Transverse colon (tissue), 4 donors: ENCODE measurements at regions not wholly inside any gene's neighbourhood (a gene's known extent, or its start where the extent isn't known, plus 50 kb on each side); places are given as distances from the start of the nearest gene placed in this dataset.
"Not testable (repeated sequence)": the region's sequence is repeated elsewhere in the genome, so short reads cannot be mapped to it uniquely, and the experiment has no call there.

ENCODE experiments used
- DNase-seq: peaks from one replicate; pipeline ENCODE4 v3.0.0-alpha.2; 2019
- H3K27ac ChIP-seq, 4 donors: fragments of 200-600 bp; sonication (generic); 2 replicates each; pipeline ENCODE4 v1.5.1; 2016 to 2018; ENCODE audit warnings: inconsistent platforms in 4 of 4
- H3K27me3 ChIP-seq: fragments of 200-600 bp; sonication (generic); 2 replicates; pipeline ENCODE4 v1.5.1; 2017; ENCODE audit warnings: inconsistent platforms
- H3K36me3 ChIP-seq, 4 donors: fragments of 200-600 bp; sonication (generic); 2 replicates each; pipeline ENCODE4 v1.5.1; 2017 to 2019; ENCODE audit warnings: inconsistent platforms in 4 of 4
- H3K4me1 ChIP-seq, 4 donors: fragments of 200-600 bp; sonication (generic); 2 replicates each; pipeline ENCODE4 v1.5.1; 2017 to 2020; ENCODE audit warnings: inconsistent platforms in 4 of 4
- H3K4me3 ChIP-seq, 4 donors: fragments of 200-600 bp; sonication (generic); 1 replicate in 1 of 4; 2 replicates in 3 of 4; pipeline versions ENCODE4 v1.5.1 to v1.6.1; 2017 to 2019; ENCODE audit warnings: inconsistent platforms in 4 of 4
- H3K9me3 ChIP-seq, 2 donors: fragments of 200-600 bp; sonication (generic); 2 replicates each; pipeline ENCODE4 v1.5.1; 2017 to 2019; ENCODE audit warnings: inconsistent platforms in 2 of 2
- CTCF ChIP-seq, 5 experiments: fragments of 200-600 bp in 3 of 5; fragments of 450-650 bp in 2 of 5; sonication (generic) in 3 of 5; IDR thresholded peaks; 1 replicate in 2 of 5; 2 replicates in 3 of 5; pipeline ENCODE4 v1.5.1; 2016 to 2017; ENCODE audit warnings: antibody characterized with exemption in 5 of 5, inconsistent platforms in 3 of 5, mild to moderate bottlenecking in 2 of 5, moderate library complexity in 1 of 5
- EP300 ChIP-seq: sonication (generic); formaldehyde crosslinking; IDR thresholded peaks from one replicate; pipeline ENCODE4 v1.6.1; 2017; ENCODE audit warnings: antibody characterized with exemption, low read depth
- POLR2A ChIP-seq: fragments of 450-650 bp; IDR thresholded peaks from one replicate; pipeline ENCODE4 v1.6.1; 2016; ENCODE audit warnings: antibody characterized with exemption, mild to moderate bottlenecking, moderate library complexity
- POLR2AphosphoS5 ChIP-seq, 3 donors: sonication (generic); formaldehyde crosslinking; IDR thresholded peaks; one replicate each; pipeline ENCODE4 v1.6.1; 2016; ENCODE audit warnings: antibody characterized with exemption in 3 of 3
- WGBS, 2 donors: methylation state at CpG; one replicate each; pipeline ENCODE4 v1.1.5; 2018; ENCODE audit warnings: low coverage in 1 of 2; 5-methylcytosine and 5-hydroxymethylcytosine counted together
- in situ Hi-C, 4 donors: fragments of 200-750 bp; cut with MboI; loops; one replicate each; pipeline versions ENCODE4 v1.15.0 to v1.15.1; 2017; ENCODE audit warnings: low sequenced_read_pairs in 3 of 4, low pct_ligation_motif_present in 1 of 4, low pct_unique_long_range_greater_than_20kb in 1 of 4
- intact Hi-C: fragments of 100-400 bp; cut with DNase I; formaldehyde crosslinking; loops from one replicate; pipeline ENCODE4 v1.15.1; 2023; ENCODE audit warnings: low total_unique reads

- WGBS, 2 donors: 78 to 90% methylated on average over 2 of the region's 2 CpGs
- Histone ChIP-seq H3K4me3 (no peak overlapping the region), H3K9me3 (no peaks in the 10 kb centered on the region), H3K27ac (no peak overlapping the region), H3K4me1 (no peaks in the 10 kb centered on the region), H3K36me3 (no peaks in the 10 kb centered on the region), H3K27me3 (no peaks in the 10 kb centered on the region)
- no peak for TF ChIP-seq EP300
- no peak for TF ChIP-seq POLR2A
- TF ChIP-seq POLR2AphosphoS5 (IDR thresholded peaks at IDR 0.05): no peak
- TF ChIP-seq CTCF (IDR thresholded peaks at IDR 0.05): no peak
- DNase-seq: no peak
- in situ Hi-C loops (no loop called here), intact Hi-C loops (no loop called here)
Observed at GRCh38 chr19:23597661-23598060, 89.4 kb downstream of the ZNF675 start.

- Histone ChIP-seq H3K4me3 (no peak overlapping the region), H3K36me3 (no peaks in the 10 kb centered on the region), H3K9me3 (no peaks in the 10 kb centered on the region), H3K27me3 (no peaks in the 10 kb centered on the region), H3K4me1 (no peaks in the 10 kb centered on the region), H3K27ac (no peak overlapping the region)
- intact Hi-C loops: no loop called here
- in situ Hi-C loops: no loop called here
- TF ChIP-seq CTCF (IDR thresholded peaks at IDR 0.05) (no peak), POLR2AphosphoS5 (IDR thresholded peaks at IDR 0.05) (no peak), EP300 (no peak), POLR2A (no peak)
- DNase-seq: no peak
Observed at GRCh38 chr19:23596872-23597271, 90.1 kb downstream of the ZNF675 start.

GRCh38 chr19:23594311-23594710 lies 92.7 kb downstream of the ZNF675 start:
- 89% methylated on average over 12 of the region's 12 CpGs; no CpG with 5 or more reads in 1 of the 2 donors for WGBS, 2 donors
- DNase-seq, H3K36me3 ChIP-seq, H3K9me3 ChIP-seq, H3K27ac ChIP-seq, intact Hi-C loops, H3K27me3 ChIP-seq, H3K4me3 ChIP-seq, H3K4me1 ChIP-seq, in situ Hi-C loops: not testable (repeated sequence)

GRCh38 chr19:23587546-23587945 lies 99.5 kb downstream of the ZNF675 start:
- peaks cover 10 to 26% of the 10 kb centered on the region in 2 donors for H3K9me3 ChIP-seq
- DNase-seq: no peak
- no peak for TF ChIP-seq POLR2AphosphoS5 (IDR thresholded peaks at IDR 0.05)
- no peak for TF ChIP-seq CTCF (IDR thresholded peaks at IDR 0.05)
- no peak for TF ChIP-seq POLR2A
- no peak for TF ChIP-seq EP300
- in situ Hi-C loops: no loop called here
- intact Hi-C loops: no loop called here
- no peak overlapping the region for H3K27ac ChIP-seq
- no peak overlapping the region for H3K4me3 ChIP-seq
- no peaks in the 10 kb centered on the region for H3K4me1 ChIP-seq
- no peaks in the 10 kb centered on the region for H3K36me3 ChIP-seq
- no peaks in the 10 kb centered on the region for H3K27me3 ChIP-seq

- intact Hi-C loops: no loop called here
- in situ Hi-C loops: no loop called here
Observed at GRCh38 chr19:23577501-23577900, 109.5 kb downstream of the ZNF675 start.

More at GRCh38 chr19:23577501-23577900, 109.5 kb downstream of the ZNF675 start:
- 69 to 100% methylated on average over 2 to 6 of the region's 6 CpGs for WGBS, 2 donors
- no peak for DNase-seq
- Histone ChIP-seq H3K4me1 (no peaks in the 10 kb centered on the region), H3K36me3 (no peaks in the 10 kb centered on the region), H3K4me3 (no peak overlapping the region), H3K27me3 (no peaks in the 10 kb centered on the region), H3K27ac (no peak overlapping the region), H3K9me3 (peaks cover under 1 to 8% of the 10 kb centered on the region in 2 donors)
- TF ChIP-seq EP300 (no peak), POLR2A (no peak), CTCF (IDR thresholded peaks at IDR 0.05) (no peak), POLR2AphosphoS5 (IDR thresholded peaks at IDR 0.05) (no peak)
